ENCODE measurements at regions not wholly inside any gene's neighbourhood (a gene's known extent, or its start where the extent isn't known, plus 50 kb on each side); places are given as distances from the start of the nearest gene placed in this dataset.

DNA sequence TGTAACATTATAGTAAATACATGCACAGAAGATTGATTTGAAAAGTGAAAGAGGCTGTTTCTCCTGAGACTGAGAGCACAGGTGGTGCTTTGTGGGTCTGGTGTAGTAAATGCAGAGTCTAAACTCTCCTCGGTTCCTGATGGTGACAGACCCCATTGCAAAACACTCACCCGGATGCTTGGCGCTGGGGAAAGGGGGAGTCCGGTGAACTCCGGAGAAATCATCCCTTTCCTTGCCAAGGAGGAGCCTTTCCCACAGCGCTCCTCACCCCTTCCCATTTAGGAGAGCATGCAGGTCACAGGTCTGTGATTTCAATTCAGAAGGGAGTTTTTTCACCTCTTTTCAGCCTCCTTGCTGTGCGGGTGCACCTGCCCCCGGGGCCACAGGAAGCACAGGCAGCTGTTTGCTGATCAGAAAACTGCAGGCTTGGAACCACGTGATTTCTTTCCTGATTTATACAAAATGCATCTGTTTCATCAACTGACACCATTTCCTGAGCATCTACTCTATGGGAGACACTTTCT, 75.6 kb upstream of the LYZL2 start:
- TF ChIP-seq POLR2AphosphoS5 (IDR thresholded peaks at IDR 0.05) (no peak), EZH2 (IDR thresholded peaks at IDR 0.05; ENCODE audit: borderline replicate concordance, insufficient read depth, low read length, poor library complexity, severe bottlenecking) (no peak), RAD21 (conservative IDR thresholded peaks at IDR 0.05) (no peak), MXI1 (conservative IDR thresholded peaks at IDR 0.05; ENCODE audit: poor library complexity, severe bottlenecking) (no peak), TAF1 (IDR thresholded peaks at IDR 0.05; ENCODE audit: low read depth) (no peak), SMC3 (conservative IDR thresholded peaks at IDR 0.05; ENCODE audit: poor library complexity) (no peak)
- TF ChIP-seq, protein P1, sequence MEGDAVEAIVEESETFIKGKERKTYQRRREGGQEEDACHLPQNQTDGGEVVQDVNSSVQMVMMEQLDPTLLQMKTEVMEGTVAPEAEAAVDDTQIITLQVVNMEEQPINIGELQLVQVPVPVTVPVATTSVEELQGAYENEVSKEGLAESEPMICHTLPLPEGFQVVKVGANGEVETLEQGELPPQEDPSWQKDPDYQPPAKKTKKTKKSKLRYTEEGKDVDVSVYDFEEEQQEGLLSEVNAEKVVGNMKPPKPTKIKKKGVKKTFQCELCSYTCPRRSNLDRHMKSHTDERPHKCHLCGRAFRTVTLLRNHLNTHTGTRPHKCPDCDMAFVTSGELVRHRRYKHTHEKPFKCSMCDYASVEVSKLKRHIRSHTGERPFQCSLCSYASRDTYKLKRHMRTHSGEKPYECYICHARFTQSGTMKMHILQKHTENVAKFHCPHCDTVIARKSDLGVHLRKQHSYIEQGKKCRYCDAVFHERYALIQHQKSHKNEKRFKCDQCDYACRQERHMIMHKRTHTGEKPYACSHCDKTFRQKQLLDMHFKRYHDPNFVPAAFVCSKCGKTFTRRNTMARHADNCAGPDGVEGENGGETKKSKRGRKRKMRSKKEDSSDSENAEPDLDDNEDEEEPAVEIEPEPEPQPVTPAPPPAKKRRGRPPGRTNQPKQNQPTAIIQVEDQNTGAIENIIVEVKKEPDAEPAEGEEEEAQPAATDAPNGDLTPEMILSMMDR (IDR thresholded peaks at IDR 0.05; ENCODE audit: poor library complexity, severe bottlenecking), result no peak
- TF ChIP-seq, protein P2, sequence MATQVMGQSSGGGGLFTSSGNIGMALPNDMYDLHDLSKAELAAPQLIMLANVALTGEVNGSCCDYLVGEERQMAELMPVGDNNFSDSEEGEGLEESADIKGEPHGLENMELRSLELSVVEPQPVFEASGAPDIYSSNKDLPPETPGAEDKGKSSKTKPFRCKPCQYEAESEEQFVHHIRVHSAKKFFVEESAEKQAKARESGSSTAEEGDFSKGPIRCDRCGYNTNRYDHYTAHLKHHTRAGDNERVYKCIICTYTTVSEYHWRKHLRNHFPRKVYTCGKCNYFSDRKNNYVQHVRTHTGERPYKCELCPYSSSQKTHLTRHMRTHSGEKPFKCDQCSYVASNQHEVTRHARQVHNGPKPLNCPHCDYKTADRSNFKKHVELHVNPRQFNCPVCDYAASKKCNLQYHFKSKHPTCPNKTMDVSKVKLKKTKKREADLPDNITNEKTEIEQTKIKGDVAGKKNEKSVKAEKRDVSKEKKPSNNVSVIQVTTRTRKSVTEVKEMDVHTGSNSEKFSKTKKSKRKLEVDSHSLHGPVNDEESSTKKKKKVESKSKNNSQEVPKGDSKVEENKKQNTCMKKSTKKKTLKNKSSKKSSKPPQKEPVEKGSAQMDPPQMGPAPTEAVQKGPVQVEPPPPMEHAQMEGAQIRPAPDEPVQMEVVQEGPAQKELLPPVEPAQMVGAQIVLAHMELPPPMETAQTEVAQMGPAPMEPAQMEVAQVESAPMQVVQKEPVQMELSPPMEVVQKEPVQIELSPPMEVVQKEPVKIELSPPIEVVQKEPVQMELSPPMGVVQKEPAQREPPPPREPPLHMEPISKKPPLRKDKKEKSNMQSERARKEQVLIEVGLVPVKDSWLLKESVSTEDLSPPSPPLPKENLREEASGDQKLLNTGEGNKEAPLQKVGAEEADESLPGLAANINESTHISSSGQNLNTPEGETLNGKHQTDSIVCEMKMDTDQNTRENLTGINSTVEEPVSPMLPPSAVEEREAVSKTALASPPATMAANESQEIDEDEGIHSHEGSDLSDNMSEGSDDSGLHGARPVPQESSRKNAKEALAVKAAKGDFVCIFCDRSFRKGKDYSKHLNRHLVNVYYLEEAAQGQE (IDR thresholded peaks at IDR 0.05; ENCODE audit: borderline replicate concordance), result no peak
